Fibroblast of lung (primary cell): ENCODE measurements at regions not wholly inside any gene's neighbourhood (a gene's known extent, or its start where the extent isn't known, plus 50 kb on each side); places are given as distances from the start of the nearest gene placed in this dataset.

Experiments used
- DNase-seq, 2 donors: peaks; one replicate each; pipeline versions ENCODE4 v3.0.0 to v3.0.0-alpha.2; 2010; ENCODE audit warnings: low read depth in 2 of 2
- H2AFZ ChIP-seq: 2 replicates; pipeline ENCODE4 v1.5.1; 2012; ENCODE audit warnings: low read length, control low read depth, inconsistent platforms
- H3K27ac ChIP-seq: 2 replicates; pipeline ENCODE4 v1.5.1; 2011; ENCODE audit warnings: low read length, control low read depth; ENCODE audit not compliant: insufficient read depth
- H3K27me3 ChIP-seq: 2 replicates; pipeline ENCODE4 v1.5.1; 2011; ENCODE audit warnings: mild to moderate bottlenecking, low read length; ENCODE audit not compliant: control insufficient read depth, insufficient read depth
- H3K36me3 ChIP-seq: 2 replicates; pipeline ENCODE4 v1.5.1; 2011; ENCODE audit warnings: low read length; ENCODE audit not compliant: control insufficient read depth, insufficient read depth
- H3K4me1 ChIP-seq: 2 replicates; pipeline ENCODE4 v1.5.1; 2011; ENCODE audit warnings: low read length; ENCODE audit not compliant: control insufficient read depth, insufficient read depth; ENCODE audit errors: extremely low read depth
- H3K4me2 ChIP-seq: 2 replicates; pipeline ENCODE4 v1.5.1; 2011; ENCODE audit warnings: low read length, control low read depth; ENCODE audit not compliant: insufficient read depth; ENCODE audit errors: extremely low read depth
- H3K4me3 ChIP-seq, 4 experiments: fragments of 200-600 bp in 1 of 4; sonication (generic) in 1 of 4; replicated peaks in 1 of 4; 2 replicates each; pipeline ENCODE4 v1.5.1; 2011 to 2016; ENCODE audit warnings: low read length in 4 of 4, low read depth in 3 of 4, mild to moderate bottlenecking in 3 of 4, control low read depth in 2 of 4, inconsistent platforms in 1 of 4, mixed read lengths in 1 of 4; ENCODE audit not compliant: insufficient read depth in 1 of 4; ENCODE audit errors: control extremely low read depth in 1 of 4
- H3K79me2 ChIP-seq: 2 replicates; pipeline ENCODE4 v1.5.1; 2012; ENCODE audit warnings: mild to moderate bottlenecking, low read length, inconsistent platforms; ENCODE audit not compliant: control insufficient read depth, insufficient read depth
- H3K9ac ChIP-seq: 2 replicates; pipeline ENCODE4 v1.5.1; 2011; ENCODE audit warnings: mild to moderate bottlenecking, low read length, control low read depth; ENCODE audit not compliant: insufficient read depth
- H3K9me3 ChIP-seq: 2 replicates; pipeline ENCODE4 v1.5.1; 2012; ENCODE audit warnings: low read depth, low read length; ENCODE audit not compliant: control insufficient read depth, insufficient read depth
- H4K20me1 ChIP-seq: 2 replicates; pipeline ENCODE4 v1.5.1; 2011; ENCODE audit warnings: low read length; ENCODE audit not compliant: control insufficient read depth, insufficient read depth; ENCODE audit errors: extremely low read depth
- EZH2 ChIP-seq: IDR thresholded peaks from 2 replicates; pipeline ENCODE4 v1.5.1; 2012; ENCODE audit warnings: low read length, control low read depth, mild to moderate bottlenecking; ENCODE audit errors: missing control alignments
- TF ChIP-seq, protein P1 (sequence below), 2 donors: IDR thresholded peaks in 1 of 2; conservative IDR thresholded peaks in 1 of 2; 1 replicate in 1 of 2; 2 replicates in 1 of 2; pipeline ENCODE4 v1.5.1; 2011 to 2012; ENCODE audit warnings: low read length in 2 of 2, control low read depth in 1 of 2, inconsistent platforms in 1 of 2, low read depth in 1 of 2, mild to moderate bottlenecking in 1 of 2

DNA sequence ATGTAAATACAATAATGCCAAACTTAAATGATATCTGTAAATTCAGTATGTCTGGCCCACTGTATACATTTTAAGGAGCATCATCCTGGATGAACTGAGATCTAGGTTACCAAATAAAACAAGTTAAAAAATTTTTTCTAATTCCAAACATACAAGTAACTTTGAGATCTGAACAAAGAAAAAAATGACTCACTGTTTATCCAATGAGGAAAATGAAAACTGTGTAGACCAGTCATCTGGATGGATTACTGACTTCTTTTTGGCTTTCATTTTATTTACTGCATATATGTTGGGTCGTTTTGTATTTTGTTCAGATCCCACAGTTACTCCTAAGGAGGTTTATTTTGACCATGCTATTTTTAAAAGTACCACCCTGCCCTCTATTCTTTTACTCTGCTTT, 189.8 kb downstream of the RBM43 start:
- Histone ChIP-seq H3K4me2 (no peak overlapping the region), H3K27ac (no peak overlapping the region), H3K4me3 (no peak overlapping the region), H3K9ac (no peak overlapping the region), H3K4me1 (no peaks in the 10 kb centered on the region), H2AFZ (no peak overlapping the region), H3K36me3 (no peaks in the 10 kb centered on the region), H4K20me1 (no peaks in the 10 kb centered on the region), H3K79me2 (no peaks in the 10 kb centered on the region), H3K9me3 (no peaks in the 10 kb centered on the region), H3K27me3 (no peaks in the 10 kb centered on the region)
- TF ChIP-seq, protein P1, sequence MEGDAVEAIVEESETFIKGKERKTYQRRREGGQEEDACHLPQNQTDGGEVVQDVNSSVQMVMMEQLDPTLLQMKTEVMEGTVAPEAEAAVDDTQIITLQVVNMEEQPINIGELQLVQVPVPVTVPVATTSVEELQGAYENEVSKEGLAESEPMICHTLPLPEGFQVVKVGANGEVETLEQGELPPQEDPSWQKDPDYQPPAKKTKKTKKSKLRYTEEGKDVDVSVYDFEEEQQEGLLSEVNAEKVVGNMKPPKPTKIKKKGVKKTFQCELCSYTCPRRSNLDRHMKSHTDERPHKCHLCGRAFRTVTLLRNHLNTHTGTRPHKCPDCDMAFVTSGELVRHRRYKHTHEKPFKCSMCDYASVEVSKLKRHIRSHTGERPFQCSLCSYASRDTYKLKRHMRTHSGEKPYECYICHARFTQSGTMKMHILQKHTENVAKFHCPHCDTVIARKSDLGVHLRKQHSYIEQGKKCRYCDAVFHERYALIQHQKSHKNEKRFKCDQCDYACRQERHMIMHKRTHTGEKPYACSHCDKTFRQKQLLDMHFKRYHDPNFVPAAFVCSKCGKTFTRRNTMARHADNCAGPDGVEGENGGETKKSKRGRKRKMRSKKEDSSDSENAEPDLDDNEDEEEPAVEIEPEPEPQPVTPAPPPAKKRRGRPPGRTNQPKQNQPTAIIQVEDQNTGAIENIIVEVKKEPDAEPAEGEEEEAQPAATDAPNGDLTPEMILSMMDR (conservative IDR thresholded peaks at IDR 0.05 in 1 of 2, IDR thresholded peaks at IDR 0.05 in 1 of 2; ENCODE audit: low read depth in 1 of 2, low read length in 2 of 2), result no peak
- no peak for TF ChIP-seq EZH2
- DNase-seq, result no peak

DNA sequence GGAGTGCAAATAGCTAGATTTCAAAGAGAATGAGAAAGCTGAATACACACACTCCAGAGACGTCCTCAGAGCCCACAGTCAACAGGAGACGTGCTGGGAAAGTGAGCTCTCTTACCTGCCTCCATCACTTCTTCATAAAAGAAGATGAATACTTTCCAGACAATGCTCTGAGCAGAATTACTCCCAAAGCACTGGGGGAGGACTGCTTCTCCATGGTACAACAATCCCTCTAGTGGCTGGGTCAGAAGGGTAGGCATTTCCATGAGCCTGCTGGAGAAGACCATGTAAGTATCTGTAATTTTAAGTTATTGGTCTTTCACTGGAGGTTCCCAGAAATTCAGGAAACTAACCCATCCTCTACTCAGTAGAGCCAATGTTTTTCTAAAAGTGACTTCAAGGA, 190.3 kb downstream of the RBM43 start:
- Histone ChIP-seq H3K9ac (no peak overlapping the region), H4K20me1 (no peaks in the 10 kb centered on the region), H3K4me1 (no peaks in the 10 kb centered on the region), H3K27me3 (no peaks in the 10 kb centered on the region), H3K27ac (no peak overlapping the region), H3K36me3 (no peaks in the 10 kb centered on the region), H3K4me2 (no peak overlapping the region), H3K4me3 (no peak overlapping the region), H3K9me3 (no peaks in the 10 kb centered on the region), H2AFZ (no peak overlapping the region), H3K79me2 (no peaks in the 10 kb centered on the region)
- TF ChIP-seq, protein P1 (conservative IDR thresholded peaks at IDR 0.05 in 1 of 2, IDR thresholded peaks at IDR 0.05 in 1 of 2; ENCODE audit: low read depth in 1 of 2, low read length in 2 of 2), result peak; percentile 61 to 63
- TF ChIP-seq EZH2, result no peak
- peak; percentile 54 to 58 for DNase-seq

DNA sequence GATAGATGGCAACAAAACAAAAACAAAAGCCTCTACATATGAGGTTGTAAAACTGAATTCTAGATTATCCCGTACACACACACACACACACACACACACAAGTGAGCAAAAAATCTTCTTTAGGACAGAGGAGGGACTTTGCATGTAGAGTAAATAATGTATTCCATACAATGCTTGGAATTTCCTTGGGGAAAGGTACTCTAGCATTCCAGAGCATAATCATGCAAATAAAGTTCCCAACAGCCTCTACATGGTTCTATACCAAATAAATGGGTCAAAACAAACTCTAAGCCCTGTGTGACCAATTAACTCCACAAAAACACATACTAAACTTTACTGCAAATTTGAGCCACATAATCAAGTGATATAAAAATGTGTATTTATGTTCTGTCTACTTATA, 191.4 kb downstream of the RBM43 start:
- Histone ChIP-seq H3K4me2 (no peak overlapping the region), H3K4me1 (no peaks in the 10 kb centered on the region), H2AFZ (no peak overlapping the region), H3K4me3 (no peak overlapping the region), H3K36me3 (no peaks in the 10 kb centered on the region), H3K79me2 (no peaks in the 10 kb centered on the region), H3K9ac (no peak overlapping the region), H3K27me3 (no peaks in the 10 kb centered on the region), H3K9me3 (no peaks in the 10 kb centered on the region), H3K27ac (no peak overlapping the region), H4K20me1 (no peaks in the 10 kb centered on the region)
- TF ChIP-seq, protein P1 (conservative IDR thresholded peaks at IDR 0.05 in 1 of 2, IDR thresholded peaks at IDR 0.05 in 1 of 2; ENCODE audit: low read depth in 1 of 2, low read length in 2 of 2), result no peak
- TF ChIP-seq EZH2, result no peak
- no peak for DNase-seq
